DOHH2 (cell line): ENCODE measurements at regions not wholly inside any gene's neighbourhood (a gene's known extent, or its start where the extent isn't known, plus 50 kb on each side); places are given as distances from the start of the nearest gene placed in this dataset.

Experiments
- H3F3A ChIP-seq: fragments of 200-600 bp; sonication (generic), shearing (Covaris generic); 2 replicates; pipeline ENCODE4 v1.6.0; 2016; ENCODE audit warnings: antibody characterized with exemption, mild to moderate bottlenecking; ENCODE audit not compliant: control insufficient read depth, insufficient read depth
- H3K27ac ChIP-seq: fragments of 200-600 bp; sonication (generic); 2 replicates; pipeline ENCODE4 v1.5.1; 2014; ENCODE audit warnings: low read depth, mild to moderate bottlenecking, low read length, moderate library complexity
- H3K27me3 ChIP-seq: fragments of 200-600 bp; sonication (generic); 2 replicates; pipeline ENCODE4 v1.6.1; 2014; ENCODE audit warnings: mild to moderate bottlenecking, low read length, mixed read lengths; ENCODE audit not compliant: control insufficient read depth
- H3K36me3 ChIP-seq: fragments of 200-600 bp; sonication (generic); 2 replicates; pipeline ENCODE4 v1.6.1; 2014; ENCODE audit warnings: mild to moderate bottlenecking, low read length, moderate library complexity, mixed read lengths; ENCODE audit not compliant: control insufficient read depth
- H3K4me1 ChIP-seq: fragments of 200-600 bp; sonication (generic); 2 replicates; pipeline ENCODE4 v1.6.1; 2014; ENCODE audit warnings: mild to moderate bottlenecking, low read length, mixed read lengths; ENCODE audit not compliant: control insufficient read depth
- H3K4me2 ChIP-seq: fragments of 200-600 bp; sonication (generic); 2 replicates; pipeline ENCODE4 v1.6.0; 2014; ENCODE audit warnings: mild to moderate bottlenecking, low read length, moderate library complexity
- H3K4me3 ChIP-seq: fragments of 200-600 bp; sonication (generic); 2 replicates; pipeline ENCODE4 v1.5.1; 2014; ENCODE audit warnings: mild to moderate bottlenecking, low read length, mixed read lengths
- H3K79me2 ChIP-seq: fragments of 200-600 bp; sonication (generic); 2 replicates; pipeline ENCODE4 v1.6.1; 2014; ENCODE audit warnings: mild to moderate bottlenecking, low read length, mixed read lengths; ENCODE audit not compliant: control insufficient read depth
- H3K9me2 ChIP-seq: fragments of 200-600 bp; sonication (generic); replicated peaks from 2 replicates; pipeline ENCODE4 v1.6.1; 2014; ENCODE audit warnings: mild to moderate bottlenecking, low read length, mixed read lengths; ENCODE audit not compliant: control insufficient read depth
- H3K9me3 ChIP-seq: fragments of 200-600 bp; sonication (generic); 2 replicates; pipeline ENCODE4 v1.6.1; 2014; ENCODE audit warnings: antibody characterized with exemption, low read length, mixed read lengths; ENCODE audit not compliant: control insufficient read depth, insufficient read depth
- H4K20me1 ChIP-seq: fragments of 200-600 bp; sonication (generic); 2 replicates; pipeline ENCODE4 v1.6.0; 2014; ENCODE audit warnings: low read depth, mild to moderate bottlenecking, antibody characterized with exemption, low read length, moderate library complexity; ENCODE audit not compliant: control insufficient read depth, insufficient read depth
- CTCF ChIP-seq: fragments of 200-600 bp; sonication (generic); IDR thresholded peaks from one replicate; pipeline ENCODE4 v1.5.1; 2014; ENCODE audit warnings: antibody characterized with exemption, mild to moderate bottlenecking, low read depth, low read length; ENCODE audit not compliant: poor library complexity, severe bottlenecking
- EZH2phosphoT487 ChIP-seq: fragments of 200-600 bp; sonication (generic); IDR thresholded peaks from 2 replicates; pipeline ENCODE4 v1.6.1; 2017; ENCODE audit warnings: borderline replicate concordance, mild to moderate bottlenecking, antibody characterized with exemption, low read length, moderate library complexity, mixed read lengths

- H3K36me3 ChIP-seq: no peaks in the 10 kb centered on the region
- H3K27ac ChIP-seq: no peak overlapping the region
- no peak overlapping the region for H3K4me2 ChIP-seq
- no peaks in the 10 kb centered on the region for H3K79me2 ChIP-seq
- TF ChIP-seq EZH2phosphoT487 (no peak), CTCF (no peak)
- peaks cover 16% of the 10 kb centered on the region; the same call in 1 of the 2 replicates for H3K9me3 ChIP-seq
- H4K20me1 ChIP-seq: no peaks in the 10 kb centered on the region
- no peaks in the 10 kb centered on the region for H3K27me3 ChIP-seq
- no peaks in the 10 kb centered on the region for H3K4me1 ChIP-seq
- no peak overlapping the region for H3K4me3 ChIP-seq
- H3F3A ChIP-seq: no peaks in the 10 kb centered on the region
- no peaks in the 10 kb centered on the region for H3K9me2 ChIP-seq
These were observed 102.8 kb downstream of the RPAP3 start for GRCh38 chr12:47602949-47603558.

DNA sequence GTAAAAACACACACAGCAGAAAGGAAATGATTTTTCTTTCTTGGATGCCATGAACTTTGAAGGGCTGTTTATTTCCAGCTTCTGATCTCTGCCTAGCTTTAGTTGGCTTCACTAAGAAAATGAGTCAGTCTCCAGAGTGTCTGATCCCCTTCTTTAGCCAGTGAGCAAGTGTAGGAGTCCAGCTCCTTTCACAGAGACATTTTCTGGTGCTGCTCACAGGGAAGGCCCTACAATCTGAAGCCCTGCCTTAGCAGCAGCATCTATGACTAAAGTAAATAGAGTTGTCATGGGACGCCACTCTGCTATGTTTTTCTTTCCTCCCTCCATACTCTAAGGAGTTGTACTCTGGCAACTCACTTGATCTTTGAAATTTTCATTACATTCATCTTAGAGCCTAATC, 103.5 kb downstream of the RPAP3 start:
- H3K36me3 ChIP-seq: no peaks in the 10 kb centered on the region
- no peaks in the 10 kb centered on the region for H3K4me1 ChIP-seq
- TF ChIP-seq EZH2phosphoT487 (no peak), CTCF (no peak)
- no peak overlapping the region for H3K4me2 ChIP-seq
- H4K20me1 ChIP-seq: no peaks in the 10 kb centered on the region
- H3K27ac ChIP-seq: no peak overlapping the region
- H3F3A ChIP-seq: no peaks in the 10 kb centered on the region
- no peaks in the 10 kb centered on the region for H3K27me3 ChIP-seq
- H3K9me3 ChIP-seq: peaks cover 9% of the 10 kb centered on the region; the same call in 1 of the 2 replicates
- H3K4me3 ChIP-seq: no peak overlapping the region
- H3K9me2 ChIP-seq: no peaks in the 10 kb centered on the region
- no peaks in the 10 kb centered on the region for H3K79me2 ChIP-seq

DNA sequence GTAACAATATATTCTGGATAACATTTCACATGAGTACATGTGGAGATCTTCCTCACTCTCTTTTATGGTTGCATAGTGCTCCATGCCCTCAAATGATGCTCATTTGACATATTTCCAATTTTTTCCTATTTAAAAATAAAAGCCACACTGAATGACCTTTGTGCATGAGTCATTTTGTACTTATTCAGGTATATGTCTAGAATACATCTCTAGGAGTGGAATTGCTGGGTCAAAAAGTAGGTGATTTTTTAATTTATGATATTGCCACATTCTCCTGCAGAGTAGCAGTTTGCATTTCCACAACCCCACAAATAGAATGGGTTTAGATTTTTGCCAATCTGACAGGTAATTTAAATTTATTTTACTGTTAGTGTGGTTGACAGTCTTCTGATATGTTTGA, 104.8 kb downstream of the RPAP3 start:
- no peak overlapping the region for H3K4me3 ChIP-seq
- no peaks in the 10 kb centered on the region for H3K79me2 ChIP-seq
- H3K36me3 ChIP-seq: no peaks in the 10 kb centered on the region
- no peaks in the 10 kb centered on the region for H3K27me3 ChIP-seq
- H3K9me3 ChIP-seq: 0 out of 2 replicates have a peak, but pooled peaks cover 4% of the 10 kb centered on the region
- no peaks in the 10 kb centered on the region for H3K4me1 ChIP-seq
- no peak overlapping the region for H3K27ac ChIP-seq
- no peaks in the 10 kb centered on the region for H4K20me1 ChIP-seq
- TF ChIP-seq CTCF: no peak
- no peak for TF ChIP-seq EZH2phosphoT487
- H3K9me2 ChIP-seq: no peaks in the 10 kb centered on the region
- no peak overlapping the region for H3K4me2 ChIP-seq
- H3F3A ChIP-seq: no peaks in the 10 kb centered on the region
